CD4-positive, alpha-beta T cell (primary cell): ENCODE measurements at regions not wholly inside any gene's neighbourhood (a gene's known extent, or its start where the extent isn't known, plus 50 kb on each side); places are given as distances from the start of the nearest gene placed in this dataset.

Experiments used
- ATAC-seq: fragments of 200-7000 bp; cut with Tn5 transposase; one replicate; pipeline ENCODE4 v1.10.0; 2022; ENCODE audit warnings: mild to moderate bottlenecking; ENCODE audit not compliant: poor library complexity
- CTCF ChIA-PET: fragments of 350-600 bp; sonication (Branson Sonifier 250); formaldehyde crosslinking; loops from one replicate; lab custom pipeline; 2021; ENCODE audit warnings: antibody characterized with exemption, inconsistent platforms; lab: Charles Lee
- POLR2A ChIA-PET: fragments of 350-600 bp; sonication (Branson Sonifier 250); formaldehyde crosslinking; loops from one replicate; lab custom pipeline; 2021; ENCODE audit warnings: antibody characterized with exemption, inconsistent platforms; lab: Charles Lee
- DNase-seq, 14 experiments: peaks; one replicate each; pipeline ENCODE4 v3.0.0-alpha.2; 2013 to 2020; ENCODE audit warnings: mixed read lengths in 2 of 14
- H3K27ac ChIP-seq, 2 donors: one replicate each; pipeline versions ENCODE4 v1.5.1 to v1.7.0; 2013; ENCODE audit warnings: low read length in 2 of 2, low read depth in 1 of 2, mild to moderate bottlenecking in 1 of 2
- H3K27me3 ChIP-seq, 2 experiments: 1 replicate in 1 of 2; 2 replicates in 1 of 2; pipeline versions ENCODE4 v1.6.1 to v1.7.0; 2013; ENCODE audit warnings: low read length in 2 of 2, control low read depth in 1 of 2, mild to moderate bottlenecking in 1 of 2, moderate library complexity in 1 of 2; ENCODE audit not compliant: insufficient read depth in 2 of 2, control insufficient read depth in 1 of 2
- H3K36me3 ChIP-seq: one replicate; pipeline ENCODE4 v1.6.1; 2013; ENCODE audit warnings: low read length, control low read depth; ENCODE audit not compliant: insufficient read depth
- H3K4me1 ChIP-seq: one replicate; pipeline ENCODE4 v1.6.1; 2013; ENCODE audit warnings: low read length, control low read depth; ENCODE audit not compliant: insufficient read depth
- H3K4me3 ChIP-seq: one replicate; pipeline ENCODE4 v1.5.1; 2013; ENCODE audit warnings: mild to moderate bottlenecking, low read length, moderate library complexity
- H3K9me3 ChIP-seq, 2 experiments: 1 replicate in 1 of 2; 2 replicates in 1 of 2; pipeline versions ENCODE4 v1.6.1 to v1.7.0; 2013; ENCODE audit warnings: low read length in 2 of 2, mild to moderate bottlenecking in 2 of 2, control low read depth in 1 of 2, moderate library complexity in 1 of 2; ENCODE audit not compliant: control insufficient read depth in 1 of 2, insufficient read depth in 1 of 2
- H3K27ac Mint-ChIP-seq: one replicate; pipeline ENCODE4 v1.8.0; 2020; ENCODE audit warnings: mixed read lengths
- H3K27me3 Mint-ChIP-seq: one replicate; pipeline ENCODE4 v1.8.0; 2021; ENCODE audit warnings: mixed read lengths
- H3K36me3 Mint-ChIP-seq: one replicate; pipeline ENCODE4 v1.8.0; 2021; ENCODE audit warnings: low read depth, mixed read lengths
- H3K4me1 Mint-ChIP-seq: one replicate; pipeline ENCODE4 v1.8.0; 2021; ENCODE audit warnings: low read depth, mixed read lengths
- H3K4me3 Mint-ChIP-seq: one replicate; pipeline ENCODE4 v1.8.0; 2020; ENCODE audit warnings: mild to moderate bottlenecking, mixed read lengths
- H3K9me3 Mint-ChIP-seq: one replicate; pipeline ENCODE4 v1.8.0; 2020; ENCODE audit warnings: mixed read lengths
- CTCF ChIP-seq: fragments of 200-600 bp; IDR thresholded peaks from one replicate; pipeline ENCODE4 v1.8.0; 2022; ENCODE audit warnings: antibody characterized with exemption, mild to moderate bottlenecking
- intact Hi-C, 2 experiments: fragments of 100-400 bp; cut with DNase I in 1 of 2; cut with micrococcal nuclease in 1 of 2; formaldehyde crosslinking; loops; one replicate each; pipeline versions ENCODE4 v1.15.1 to v1.9.0; 2023 to 2025; cut with DNase I, micrococcal nuclease

- TF ChIP-seq CTCF = no peak
- H3K36me3 Mint-ChIP-seq = no peaks in the 10 kb centered on the region
- H3K4me3 Mint-ChIP-seq = no peak overlapping the region
- Histone ChIP-seq H3K27ac (no peak overlapping the region), H3K27me3 (peaks cover 3% of the 10 kb centered on the region in 2 experiments), H3K4me3 (no peak overlapping the region), H3K36me3 (no peaks in the 10 kb centered on the region), H3K9me3 (no peaks in the 10 kb centered on the region), H3K4me1 (no peaks in the 10 kb centered on the region)
- ChIA-PET POLR2A (no interaction called here), CTCF (no interaction called here)
- H3K27ac Mint-ChIP-seq = no peak overlapping the region
- intact Hi-C loops = loop anchor here in 1 of 2 experiments (10.0 kb wide), 2 partner anchors 156 to 614 kb away; no protein-coding TSS in a partner anchor
- DNase-seq = no peak
- peaks cover 17% of the 10 kb centered on the region for H3K27me3 Mint-ChIP-seq
- H3K9me3 Mint-ChIP-seq = peaks cover 6% of the 10 kb centered on the region
- ATAC-seq = no peak
- H3K4me1 Mint-ChIP-seq = no peaks in the 10 kb centered on the region
These were observed 217.3 kb downstream of the SNX10 start for GRCh38 chr7:26508917-26509316.

GRCh38 chr7:26510231-26510957, 218.7 kb downstream of the SNX10 start:
- Mint-ChIP-seq H3K36me3 (no peaks in the 10 kb centered on the region), H3K4me1 (no peaks in the 10 kb centered on the region), H3K27me3 (peaks cover 17% of the 10 kb centered on the region), H3K9me3 (peaks cover 6% of the 10 kb centered on the region), H3K4me3 (no peak overlapping the region), H3K27ac (no peak overlapping the region)
- no peak overlapping the region for H3K27ac ChIP-seq
- no peaks in the 10 kb centered on the region for H3K36me3 ChIP-seq
- H3K9me3 ChIP-seq = no peaks in the 10 kb centered on the region
- peaks cover under 1 to 3% of the 10 kb centered on the region in 2 experiments for H3K27me3 ChIP-seq
- CTCF ChIA-PET = no interaction called here
- TF ChIP-seq CTCF = no peak
- H3K4me3 ChIP-seq = no peak overlapping the region
- H3K4me1 ChIP-seq = no peaks in the 10 kb centered on the region
- ATAC-seq (no peak), DNase-seq (no peak)
- intact Hi-C loops = no loop called here
- POLR2A ChIA-PET = no interaction called here

GRCh38 chr7:26511866-26512265, 220.2 kb downstream of the SNX10 start:
- ChIA-PET CTCF (no interaction called here), POLR2A (no interaction called here)
- Mint-ChIP-seq H3K27me3 (peaks cover 15% of the 10 kb centered on the region), H3K9me3 (peaks cover 6% of the 10 kb centered on the region), H3K27ac (no peak overlapping the region), H3K36me3 (no peaks in the 10 kb centered on the region), H3K4me1 (no peaks in the 10 kb centered on the region), H3K4me3 (no peak overlapping the region)
- H3K4me3 ChIP-seq = no peak overlapping the region
- intact Hi-C loops = no loop called here
- H3K4me1 ChIP-seq = no peaks in the 10 kb centered on the region
- H3K36me3 ChIP-seq = no peaks in the 10 kb centered on the region
- peaks cover 0 to 3% of the 10 kb centered on the region in 2 experiments for H3K27me3 ChIP-seq
- TF ChIP-seq CTCF = no peak
- ATAC-seq (no peak), DNase-seq (no peak)
- H3K9me3 ChIP-seq = no peaks in the 10 kb centered on the region
- no peak overlapping the region for H3K27ac ChIP-seq
